Activated CD4-positive, alpha-beta memory T cell treated with anti-CD3 and anti-CD28 coated beads for 36 hours (primary cell): ENCODE measurements at regions not wholly inside any gene's neighbourhood (a gene's known extent, or its start where the extent isn't known, plus 50 kb on each side); places are given as distances from the start of the nearest gene placed in this dataset.
"Not testable (repeated sequence)": the region's sequence is repeated elsewhere in the genome, so short reads cannot be mapped to it uniquely, and the experiment has no call there.

ENCODE experiments used
- CTCF ChIA-PET: fragments of 350-600 bp; sonication (Branson Sonifier 250); formaldehyde crosslinking; loops from one replicate; lab custom pipeline; 2021; ENCODE audit warnings: antibody characterized with exemption, inconsistent platforms; lab: Charles Lee
- POLR2A ChIA-PET: fragments of 350-600 bp; sonication (Branson Sonifier 250); formaldehyde crosslinking; loops from one replicate; lab custom pipeline; 2021; ENCODE audit warnings: antibody characterized with exemption; lab: Charles Lee
- DNase-seq: peaks from one replicate; pipeline ENCODE4 v3.0.0-alpha.2; 2020
- H3K27ac Mint-ChIP-seq: one replicate; pipeline ENCODE4 v1.8.0; 2021; ENCODE audit warnings: mixed read lengths
- H3K27me3 Mint-ChIP-seq: one replicate; pipeline ENCODE4 v1.8.0; 2021; ENCODE audit warnings: mixed read lengths
- H3K36me3 Mint-ChIP-seq: one replicate; pipeline ENCODE4 v1.8.0; 2021; ENCODE audit warnings: mixed read lengths
- H3K4me1 Mint-ChIP-seq: one replicate; pipeline ENCODE4 v1.8.0; 2021; ENCODE audit warnings: low read depth, mixed read lengths
- H3K4me3 Mint-ChIP-seq: one replicate; pipeline ENCODE4 v1.8.0; 2021; ENCODE audit warnings: mild to moderate bottlenecking, mixed read lengths
- H3K9me3 Mint-ChIP-seq: one replicate; pipeline ENCODE4 v1.8.0; 2021; ENCODE audit warnings: mixed read lengths
- intact Hi-C: fragments of 100-400 bp; cut with micrococcal nuclease; formaldehyde crosslinking; loops from one replicate; pipeline ENCODE4 v1.15.1; 2023

- Mint-ChIP-seq H3K27me3 (no peaks in the 10 kb centered on the region), H3K9me3 (no peaks in the 10 kb centered on the region), H3K27ac (no peak overlapping the region), H3K4me1 (peaks cover 10% of the 10 kb centered on the region), H3K4me3 (no peak overlapping the region), H3K36me3 (no peaks in the 10 kb centered on the region)
- ChIA-PET POLR2A (no interaction called here), CTCF (no interaction called here)
- intact Hi-C loops, result no loop called here
- DNase-seq, result no peak
These were observed 151.5 kb upstream of the IL12B start for GRCh38 chr5:159481751-159482150.

GRCh38 chr5:159486836-159487235, 156.5 kb upstream of the IL12B start:
- no peaks in the 10 kb centered on the region for H3K4me1 Mint-ChIP-seq
- H3K9me3 Mint-ChIP-seq, result no peaks in the 10 kb centered on the region
- no peak overlapping the region for H3K4me3 Mint-ChIP-seq
- no peak for DNase-seq
- CTCF ChIA-PET, result no interaction called here
- intact Hi-C loops, result no loop called here
- POLR2A ChIA-PET, result no interaction called here
- no peaks in the 10 kb centered on the region for H3K36me3 Mint-ChIP-seq
- H3K27me3 Mint-ChIP-seq, result no peaks in the 10 kb centered on the region
- no peak overlapping the region for H3K27ac Mint-ChIP-seq

- intact Hi-C loops, result no loop called here
- Mint-ChIP-seq H3K27ac (no peak overlapping the region), H3K36me3 (no peaks in the 10 kb centered on the region), H3K27me3 (no peaks in the 10 kb centered on the region), H3K4me1 (no peaks in the 10 kb centered on the region), H3K9me3 (no peaks in the 10 kb centered on the region), H3K4me3 (no peak overlapping the region)
- ChIA-PET POLR2A (no interaction called here), CTCF (no interaction called here)
- DNase-seq, result no peak
These were observed 158.2 kb upstream of the IL12B start for GRCh38 chr5:159488516-159488915.

- no peaks in the 10 kb centered on the region for H3K4me1 Mint-ChIP-seq
- CTCF ChIA-PET, result interaction anchor here (0.9 to 1.3 kb wide), 2 partner anchors 14 to 16 kb away, joined by 3 read pairs; no protein-coding TSS in a partner anchor
- H3K27me3 Mint-ChIP-seq, result no peaks in the 10 kb centered on the region
- DNase-seq, result no peak
- H3K27ac Mint-ChIP-seq, result no peak overlapping the region
- POLR2A ChIA-PET, result no interaction called here
- H3K4me3 Mint-ChIP-seq, result no peak overlapping the region
- no peaks in the 10 kb centered on the region for H3K9me3 Mint-ChIP-seq
- intact Hi-C loops, result no loop called here
- no peaks in the 10 kb centered on the region for H3K36me3 Mint-ChIP-seq
These were observed 159.5 kb upstream of the IL12B start for GRCh38 chr5:159489779-159490178.

- DNase-seq, result no peak
- intact Hi-C loops, result no loop called here
- ChIA-PET POLR2A (no interaction called here), CTCF (interaction anchor here (0.9 kb wide), 1 partner anchor 15 kb away, joined by 3 read pairs; no protein-coding TSS in a partner anchor)
- Mint-ChIP-seq H3K27me3 (no peaks in the 10 kb centered on the region), H3K27ac (no peak overlapping the region), H3K4me1 (no peaks in the 10 kb centered on the region), H3K9me3 (no peaks in the 10 kb centered on the region), H3K4me3 (no peak overlapping the region), H3K36me3 (no peaks in the 10 kb centered on the region)
These were observed 160.2 kb upstream of the IL12B start for GRCh38 chr5:159490507-159490906.

GRCh38 chr5:159493696-159494095, 163.4 kb upstream of the IL12B start:
- H3K27me3 Mint-ChIP-seq, result no peaks in the 10 kb centered on the region
- H3K9me3 Mint-ChIP-seq, result no peaks in the 10 kb centered on the region
- H3K36me3 Mint-ChIP-seq, result no peaks in the 10 kb centered on the region
- ChIA-PET POLR2A (no interaction called here), CTCF (no interaction called here)
- no peak overlapping the region for H3K27ac Mint-ChIP-seq
- no peak overlapping the region for H3K4me3 Mint-ChIP-seq
- DNase-seq, result no peak
- intact Hi-C loops, result no loop called here
- no peaks in the 10 kb centered on the region for H3K4me1 Mint-ChIP-seq

- Mint-ChIP-seq H3K4me3 (no peak overlapping the region), H3K27me3 (no peaks in the 10 kb centered on the region), H3K9me3 (peaks cover 2% of the 10 kb centered on the region), H3K36me3 (peaks cover 2% of the 10 kb centered on the region), H3K4me1 (no peaks in the 10 kb centered on the region), H3K27ac (no peak overlapping the region)
- ChIA-PET POLR2A (no interaction called here), CTCF (no interaction called here)
- no peak for DNase-seq
- intact Hi-C loops, result no loop called here
These were observed 166.5 kb upstream of the IL12B start for GRCh38 chr5:159496773-159497172.

- CTCF ChIA-PET, result no interaction called here
- POLR2A ChIA-PET, result no interaction called here
- Mint-ChIP-seq H3K9me3 (peaks cover 2% of the 10 kb centered on the region), H3K27ac (no peak overlapping the region), H3K4me1 (no peaks in the 10 kb centered on the region), H3K4me3 (no peak overlapping the region), H3K27me3 (no peaks in the 10 kb centered on the region), H3K36me3 (peaks cover 2% of the 10 kb centered on the region)
- intact Hi-C loops, result no loop called here
- no peak for DNase-seq
These were observed 166.9 kb upstream of the IL12B start for GRCh38 chr5:159497221-159497620.

- no peak overlapping the region for H3K27ac Mint-ChIP-seq
- no peaks in the 10 kb centered on the region for H3K4me1 Mint-ChIP-seq
- POLR2A ChIA-PET, result no interaction called here
- no peak for DNase-seq
- peaks cover 2% of the 10 kb centered on the region for H3K36me3 Mint-ChIP-seq
- H3K4me3 Mint-ChIP-seq, result no peak overlapping the region
- H3K27me3 Mint-ChIP-seq, result no peaks in the 10 kb centered on the region
- CTCF ChIA-PET, result no interaction called here
- peaks cover 2% of the 10 kb centered on the region for H3K9me3 Mint-ChIP-seq
- intact Hi-C loops, result no loop called here
These were observed 168.3 kb upstream of the IL12B start for GRCh38 chr5:159498630-159499029.

- POLR2A ChIA-PET, DNase-seq, H3K9me3 Mint-ChIP-seq, H3K36me3 Mint-ChIP-seq, intact Hi-C loops, H3K4me3 Mint-ChIP-seq, H3K27me3 Mint-ChIP-seq, H3K27ac Mint-ChIP-seq, CTCF ChIA-PET, H3K4me1 Mint-ChIP-seq: not testable (repeated sequence)
These were observed 171.8 kb upstream of the IL12B start for GRCh38 chr5:159502116-159502515.

GRCh38 chr5:159503236-159503635, 172.9 kb upstream of the IL12B start:
- POLR2A ChIA-PET, result no interaction called here
- no peak for DNase-seq
- no peaks in the 10 kb centered on the region for H3K4me1 Mint-ChIP-seq
- peaks cover 2% of the 10 kb centered on the region for H3K36me3 Mint-ChIP-seq
- H3K27me3 Mint-ChIP-seq, result no peaks in the 10 kb centered on the region
- no peak overlapping the region for H3K27ac Mint-ChIP-seq
- intact Hi-C loops, result no loop called here
- peaks cover 2% of the 10 kb centered on the region for H3K9me3 Mint-ChIP-seq
- no peak overlapping the region for H3K4me3 Mint-ChIP-seq
- CTCF ChIA-PET, result interaction anchor here (1.0 kb wide), 2 partner anchors 13 to 14 kb away, joined by 3 to 4 read pairs; no protein-coding TSS in a partner anchor

GRCh38 chr5:159504106-159504856, 174.0 kb upstream of the IL12B start:
- ChIA-PET CTCF (interaction anchor here (1.0 kb wide), 3 partner anchors 11 to 15 kb away, joined by 3 to 4 read pairs (median 4); no protein-coding TSS in a partner anchor), POLR2A (no interaction called here)
- Mint-ChIP-seq H3K27ac (no peak overlapping the region), H3K36me3 (peaks cover 2% of the 10 kb centered on the region), H3K9me3 (peaks cover 2% of the 10 kb centered on the region), H3K4me3 (no peak overlapping the region), H3K27me3 (no peaks in the 10 kb centered on the region), H3K4me1 (no peaks in the 10 kb centered on the region)
- no peak for DNase-seq
- intact Hi-C loops, result no loop called here

GRCh38 chr5:159504857-159505304, 174.6 kb upstream of the IL12B start:
- no peaks in the 10 kb centered on the region for H3K4me1 Mint-ChIP-seq
- H3K4me3 Mint-ChIP-seq, result no peak overlapping the region
- ChIA-PET POLR2A (no interaction called here), CTCF (interaction anchor here (1.0 kb wide), 1 partner anchor 10 kb away, joined by 4 read pairs; no protein-coding TSS in a partner anchor)
- H3K36me3 Mint-ChIP-seq, result peaks cover 2% of the 10 kb centered on the region
- H3K27me3 Mint-ChIP-seq, result no peaks in the 10 kb centered on the region
- intact Hi-C loops, result no loop called here
- no peak for DNase-seq
- no peak overlapping the region for H3K27ac Mint-ChIP-seq
- peaks cover 2% of the 10 kb centered on the region for H3K9me3 Mint-ChIP-seq
